Effector memory CD8-positive, alpha-beta T cell (primary cell): ENCODE measurements at regions not wholly inside any gene's neighbourhood (a gene's known extent, or its start where the extent isn't known, plus 50 kb on each side); places are given as distances from the start of the nearest gene placed in this dataset.
"Not testable (repeated sequence)": the region's sequence is repeated elsewhere in the genome, so short reads cannot be mapped to it uniquely, and the experiment has no call there.

ENCODE experiments used
- ATAC-seq: fragments of 150-1000 bp; cut with Tn5 transposase; replicated peaks from 2 replicates; pipeline ENCODE4 v1.10.0; 2021; ENCODE audit warnings: mild to moderate bottlenecking, moderate library complexity
- DNase-seq, 3 experiments: peaks; one replicate each; pipeline ENCODE4 v3.0.0; 2021
- H3K27ac Mint-ChIP-seq, 2 donors: one replicate each; pipeline ENCODE4 v1.8.0; 2022; ENCODE audit warnings: mild to moderate bottlenecking in 2 of 2, mixed read lengths in 2 of 2, moderate library complexity in 2 of 2
- H3K27me3 Mint-ChIP-seq, 2 donors: one replicate each; pipeline ENCODE4 v1.8.0; 2022; ENCODE audit warnings: mixed read lengths in 2 of 2
- H3K36me3 Mint-ChIP-seq: one replicate; pipeline ENCODE4 v1.8.0; 2022; ENCODE audit warnings: mild to moderate bottlenecking, moderate library complexity, mixed read lengths; ENCODE audit not compliant: insufficient read depth
- H3K4me1 Mint-ChIP-seq, 2 donors: one replicate each; pipeline ENCODE4 v1.8.0; 2022; ENCODE audit warnings: low read depth in 2 of 2, mixed read lengths in 2 of 2
- H3K4me3 Mint-ChIP-seq, 2 donors: one replicate each; pipeline ENCODE4 v1.8.0; 2022; ENCODE audit warnings: mild to moderate bottlenecking in 2 of 2, mixed read lengths in 2 of 2, moderate library complexity in 2 of 2
- H3K9me3 Mint-ChIP-seq, 2 donors: one replicate each; pipeline ENCODE4 v1.8.0; 2022; ENCODE audit warnings: mixed read lengths in 2 of 2

- not testable (repeated sequence) for ATAC-seq, H3K27me3 Mint-ChIP-seq, H3K27ac Mint-ChIP-seq, H3K4me1 Mint-ChIP-seq, H3K36me3 Mint-ChIP-seq, H3K4me3 Mint-ChIP-seq, DNase-seq
- H3K9me3 Mint-ChIP-seq: peaks cover 9 to 13% of the 10 kb centered on the region in 2 donors
These were observed 1014.7 kb downstream of the PRIM2 start for GRCh38 chr6:58332108-58332507.

GRCh38 chr6:58342287-58342686 is 1024.9 kb downstream of the PRIM2 start:
- not testable (repeated sequence) for H3K4me1 Mint-ChIP-seq, H3K36me3 Mint-ChIP-seq, DNase-seq, ATAC-seq, H3K27ac Mint-ChIP-seq, H3K9me3 Mint-ChIP-seq, H3K4me3 Mint-ChIP-seq, H3K27me3 Mint-ChIP-seq

GRCh38 chr6:58347534-58347933 is 1030.1 kb downstream of the PRIM2 start:
- not testable (repeated sequence) for H3K4me3 Mint-ChIP-seq, H3K9me3 Mint-ChIP-seq, H3K36me3 Mint-ChIP-seq, ATAC-seq, H3K27ac Mint-ChIP-seq, H3K4me1 Mint-ChIP-seq, DNase-seq, H3K27me3 Mint-ChIP-seq

- not testable (repeated sequence) for H3K4me3 Mint-ChIP-seq, H3K36me3 Mint-ChIP-seq, DNase-seq, H3K27me3 Mint-ChIP-seq, H3K4me1 Mint-ChIP-seq, H3K9me3 Mint-ChIP-seq, H3K27ac Mint-ChIP-seq, ATAC-seq
These were observed 1034.2 kb downstream of the PRIM2 start for GRCh38 chr6:58351619-58352018.

GRCh38 chr6:58358452-58358851 is 1041.0 kb downstream of the PRIM2 start:
- not testable (repeated sequence) for H3K4me3 Mint-ChIP-seq, H3K27me3 Mint-ChIP-seq, H3K9me3 Mint-ChIP-seq, DNase-seq, H3K4me1 Mint-ChIP-seq, ATAC-seq, H3K36me3 Mint-ChIP-seq, H3K27ac Mint-ChIP-seq

GRCh38 chr6:58365856-58366255 is 1048.4 kb downstream of the PRIM2 start:
- DNase-seq, H3K27me3 Mint-ChIP-seq, H3K4me1 Mint-ChIP-seq, H3K4me3 Mint-ChIP-seq, H3K27ac Mint-ChIP-seq, ATAC-seq, H3K36me3 Mint-ChIP-seq: not testable (repeated sequence)
- H3K9me3 Mint-ChIP-seq: peaks cover 7 to 22% of the 10 kb centered on the region in 2 donors

- H3K4me1 Mint-ChIP-seq, H3K36me3 Mint-ChIP-seq, DNase-seq, ATAC-seq, H3K27ac Mint-ChIP-seq, H3K27me3 Mint-ChIP-seq, H3K4me3 Mint-ChIP-seq: not testable (repeated sequence)
- peaks cover 9 to 14% of the 10 kb centered on the region in 2 donors for H3K9me3 Mint-ChIP-seq
These were observed 1089.2 kb downstream of the PRIM2 start for GRCh38 chr6:58406659-58407058.

GRCh38 chr6:58419321-58419720 is 1101.9 kb downstream of the PRIM2 start:
- no peaks in the 10 kb centered on the region for H3K27me3 Mint-ChIP-seq
- no peak overlapping the region for H3K27ac Mint-ChIP-seq
- ATAC-seq: no peak
- H3K4me3 Mint-ChIP-seq: no peak overlapping the region
- H3K36me3 Mint-ChIP-seq: no peaks in the 10 kb centered on the region
- no peaks in the 10 kb centered on the region for H3K9me3 Mint-ChIP-seq
- no peak for DNase-seq
- H3K4me1 Mint-ChIP-seq: no peaks in the 10 kb centered on the region
